ENCODE measurements at regions not wholly inside any gene's neighbourhood (a gene's known extent, or its start where the extent isn't known, plus 50 kb on each side); places are given as distances from the start of the nearest gene placed in this dataset.

GRCh38 chrX:21126661-21127060 is 247.6 kb upstream of the CNKSR2 start:
- Histone ChIP-seq H3K9me3 (no peaks in the 10 kb centered on the region), H3K4me2 (no peak overlapping the region), H3K4me1 (no peaks in the 10 kb centered on the region), H3K4me3 (no peak overlapping the region), H3K27ac (no peak overlapping the region)
- ATAC-seq, result no peak
- no peak for FAIRE-seq
- ChIA-PET POLR2A (no interaction called here), CTCF (interaction anchor here (1.4 kb wide), 1 partner anchor 21 kb away, joined by 3 read pairs; no protein-coding TSS in a partner anchor)
- TF ChIP-seq MAZ (IDR thresholded peaks at IDR 0.05; ENCODE audit: borderline replicate concordance, low read depth, low read length) (no peak), ZC3H11A (IDR thresholded peaks at IDR 0.05) (no peak), HDAC2 (IDR thresholded peaks at IDR 0.05) (no peak), KDM1A (IDR thresholded peaks at IDR 0.05; ENCODE audit: low read depth) (no peak), FOSB (CRISPR knock-in tag; IDR thresholded peaks at IDR 0.05) (no peak)
- DNase-seq (ENCODE audit: low read depth in 1 of 2, low spot score in 1 of 2), result no peak

- TF ChIP-seq NPAS2 (CRISPR knock-in tag; IDR thresholded peaks at IDR 0.05; ENCODE audit: borderline replicate concordance) (no peak), REST (IDR thresholded peaks at IDR 0.05) (no peak), ZFP36 (IDR thresholded peaks at IDR 0.05; ENCODE audit: borderline replicate concordance, partially characterized antibody) (no peak), HDAC2 (IDR thresholded peaks at IDR 0.05) (no peak), CTCF (IDR thresholded peaks at IDR 0.05) (no peak), NR3C1 (IDR thresholded peaks at IDR 0.05) (no peak), USF2 (IDR thresholded peaks at IDR 0.05) (no peak)
- Histone ChIP-seq H3K27ac (no peak overlapping the region), H3K4me2 (no peak overlapping the region), H3K4me1 (no peaks in the 10 kb centered on the region), H3K4me3 (no peak overlapping the region), H3K9me3 (no peaks in the 10 kb centered on the region)
- no peak for ATAC-seq
- no peak for FAIRE-seq
- POLR2A ChIA-PET, result no interaction called here
- CTCF ChIA-PET, result no interaction called here
- no peak for DNase-seq (ENCODE audit: low read depth in 1 of 2, low spot score in 1 of 2)
- 60% methylated on average over 3 of the region's 3 CpGs for WGBS (ENCODE audit: missing lambda C conversion rate)
These were observed 242.9 kb upstream of the CNKSR2 start for GRCh38 chrX:21131346-21131745.

GRCh38 chrX:21131786-21132185 is 242.4 kb upstream of the CNKSR2 start:
- Histone ChIP-seq H3K4me2 (no peak overlapping the region), H3K9me3 (no peaks in the 10 kb centered on the region), H3K4me3 (no peak overlapping the region), H3K27ac (no peak overlapping the region), H3K4me1 (no peaks in the 10 kb centered on the region)
- no peak for ATAC-seq
- FAIRE-seq, result no peak
- DNase-seq (ENCODE audit: low read depth in 1 of 2, low spot score in 1 of 2), result no peak
- POLR2A ChIA-PET, result no interaction called here
- TF ChIP-seq HES2 (IDR thresholded peaks at IDR 0.05) (no peak), USF2 (IDR thresholded peaks at IDR 0.05) (no peak), HDAC2 (IDR thresholded peaks at IDR 0.05) (no peak), RFX5 (IDR thresholded peaks at IDR 0.05) (no peak), HEYL (CRISPR knock-in tag; IDR thresholded peaks at IDR 0.05) (no peak), EHF (CRISPR knock-in tag; IDR thresholded peaks at IDR 0.05) (no peak), CHD2 (IDR thresholded peaks at IDR 0.05; ENCODE audit: low read length, partially characterized antibody) (no peak), MYC (IDR thresholded peaks at IDR 0.05; ENCODE audit: borderline replicate concordance, low read length) (no peak), PHF8 (IDR thresholded peaks at IDR 0.05; ENCODE audit: borderline replicate concordance, low read depth) (no peak), HOXB13 (CRISPR knock-in tag; IDR thresholded peaks at IDR 0.05; ENCODE audit: low read depth) (no peak), ZFP36 (IDR thresholded peaks at IDR 0.05; ENCODE audit: borderline replicate concordance, partially characterized antibody) (no peak), PBX3 (IDR thresholded peaks at IDR 0.05) (no peak), KDM5A (IDR thresholded peaks at IDR 0.05) (no peak), MAZ (IDR thresholded peaks at IDR 0.05; ENCODE audit: borderline replicate concordance, low read depth, low read length) (no peak), RNF2 (IDR thresholded peaks at IDR 0.05; ENCODE audit: borderline replicate concordance, low read depth) (no peak), BHLHE40 (IDR thresholded peaks at IDR 0.05; ENCODE audit: low read depth, low read length) (no peak), ZNF302 (CRISPR knock-in tag; IDR thresholded peaks at IDR 0.05) (no peak), JUN (IDR thresholded peaks at IDR 0.05) (no peak), E2F6 (IDR thresholded peaks at IDR 0.05; ENCODE audit: borderline replicate concordance, low read depth) (no peak)
- WGBS (ENCODE audit: missing lambda C conversion rate), result 81% methylated on average over 2 of the region's 2 CpGs
- CTCF ChIA-PET, result no interaction called here

All from A549 (cell line).